NCI-H1930 (cell line): ENCODE measurements at regions not wholly inside any gene's neighbourhood (a gene's known extent, or its start where the extent isn't known, plus 50 kb on each side); places are given as distances from the start of the nearest gene placed in this dataset.
A peak's percentile ranks its signal among the peaks of the same experiment; 100 is the strongest.
"Not testable (repeated sequence)": the region's sequence is repeated elsewhere in the genome, so short reads cannot be mapped to it uniquely, and the experiment has no call there.

Experiments used
- DNase-seq, 2 experiments: peaks; one replicate each; lab custom pipeline; 2025; lab: John Stamatoyannopoulos, UW

DNA sequence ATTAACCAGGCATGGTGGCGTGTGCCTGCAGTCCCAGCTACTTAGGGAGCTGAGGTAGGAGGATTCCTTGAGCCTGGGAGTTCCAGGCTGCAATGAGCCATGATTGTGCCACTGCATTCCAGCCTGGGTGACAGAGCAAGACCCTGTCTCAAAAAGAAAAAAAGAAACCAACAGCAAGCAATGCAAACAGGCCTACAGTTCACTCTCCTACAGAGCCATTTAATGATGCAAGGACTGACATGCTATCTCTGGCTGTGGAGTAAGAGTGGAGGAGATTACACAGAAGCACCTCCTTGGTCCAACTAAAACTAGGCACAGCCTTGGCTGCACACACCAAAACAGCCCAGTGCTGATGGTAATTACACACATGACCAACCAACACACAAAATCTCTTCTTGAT is 127.5 kb upstream of the SOD1 start:
- DNase-seq: no peak

- DNase-seq: peak; percentile 83 to 86
Measured at GRCh38 chr21:31530897-31531705, 128.4 kb upstream of the SOD1 start.

- DNase-seq: no peak
Measured at GRCh38 chr21:31530364-31530763, 129.1 kb upstream of the SOD1 start.

DNA sequence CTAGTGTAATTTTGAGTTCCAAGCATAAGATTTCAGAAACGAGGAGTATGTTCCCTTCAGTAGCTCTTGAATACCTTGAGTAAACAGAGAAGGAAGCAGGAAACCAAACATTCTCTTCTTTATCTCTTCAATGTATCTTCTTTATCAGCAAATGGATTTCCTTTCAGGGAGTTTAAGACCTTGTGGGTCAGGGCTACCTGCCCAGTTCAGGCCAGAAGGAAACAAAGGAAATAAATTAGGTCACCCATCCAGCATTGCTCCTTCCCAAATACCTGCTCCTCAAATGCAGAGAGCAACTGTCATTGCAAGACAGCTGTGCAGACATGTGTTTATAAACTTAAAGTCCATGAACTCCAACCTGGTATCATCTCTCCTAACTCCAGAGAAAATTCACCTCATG is 130.1 kb upstream of the SOD1 start:
- DNase-seq: no peak

DNA sequence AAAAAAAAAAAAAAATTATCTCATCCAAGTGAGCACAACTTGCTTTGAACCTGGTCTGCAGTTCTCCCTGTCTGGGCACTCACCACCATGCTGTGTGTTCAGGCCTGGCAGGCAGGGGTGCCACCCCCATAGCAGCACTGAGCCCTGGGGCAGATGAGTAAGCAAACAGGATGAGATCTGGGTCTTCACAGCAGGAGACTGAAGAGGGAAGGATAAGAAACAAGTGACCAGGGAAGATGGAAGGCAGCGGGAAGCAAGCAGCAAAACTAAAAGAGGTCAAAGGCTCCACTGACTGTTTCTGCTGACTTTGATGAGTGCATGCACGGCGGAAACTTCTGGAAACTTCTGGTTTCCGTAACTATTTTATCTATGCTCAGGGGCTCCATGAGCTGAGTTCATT is 133.5 kb upstream of the SOD1 start:
- no peak for DNase-seq

- DNase-seq: no peak
Measured at GRCh38 chr21:31524140-31524539, 135.4 kb upstream of the SOD1 start.

DNA sequence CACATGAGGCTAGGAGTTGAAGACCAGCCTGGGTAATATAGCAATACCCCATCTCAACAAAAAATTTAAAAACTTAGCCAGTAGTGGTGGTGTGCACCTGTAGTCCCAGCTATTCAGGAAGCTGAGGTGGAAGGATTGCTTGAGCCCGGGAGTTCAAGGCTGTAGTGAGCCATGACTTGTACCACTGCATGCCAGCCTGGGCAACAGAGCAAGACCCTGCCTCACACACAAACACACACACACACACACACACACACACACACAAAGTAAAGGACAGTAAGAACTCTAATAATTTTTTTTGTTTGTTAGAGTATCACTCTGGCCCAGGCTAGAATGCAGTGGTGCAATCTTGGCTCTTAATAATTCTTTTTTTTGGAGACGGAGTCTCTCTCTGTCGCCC is 138.0 kb upstream of the SOD1 start:
- DNase-seq: no peak

- peak in 1 of 2 experiments; percentile 35 for DNase-seq
Measured at GRCh38 chr21:31520561-31521098, 138.9 kb upstream of the SOD1 start.

- DNase-seq: no peak
Measured at GRCh38 chr21:31518580-31518979, 140.9 kb upstream of the SOD1 start.

GRCh38 chr21:31517664-31518414 is 141.7 kb upstream of the SOD1 start:
- DNase-seq: no peak

DNA sequence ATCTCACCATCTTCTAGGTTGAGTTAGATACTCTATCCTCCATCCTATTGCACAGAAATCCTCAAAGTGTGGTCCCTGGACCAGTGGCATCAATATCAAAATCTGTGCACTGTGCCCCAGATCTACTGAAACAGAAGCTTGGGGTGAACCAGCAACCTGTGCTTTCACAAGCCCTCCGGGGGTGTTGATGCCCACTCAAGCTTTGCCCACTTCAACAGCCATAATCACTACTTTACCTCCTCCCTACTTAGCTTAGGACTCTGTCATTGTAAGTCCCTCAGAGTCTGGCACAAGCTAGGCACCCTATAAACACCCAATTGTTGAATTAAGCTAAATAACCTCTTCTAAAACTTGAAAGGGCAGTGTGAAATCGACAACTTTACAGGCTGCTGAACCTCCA is 144.2 kb upstream of the SOD1 start:
- no peak for DNase-seq

- DNase-seq: no peak
Measured at GRCh38 chr21:31514598-31514997, 144.9 kb upstream of the SOD1 start.

DNA sequence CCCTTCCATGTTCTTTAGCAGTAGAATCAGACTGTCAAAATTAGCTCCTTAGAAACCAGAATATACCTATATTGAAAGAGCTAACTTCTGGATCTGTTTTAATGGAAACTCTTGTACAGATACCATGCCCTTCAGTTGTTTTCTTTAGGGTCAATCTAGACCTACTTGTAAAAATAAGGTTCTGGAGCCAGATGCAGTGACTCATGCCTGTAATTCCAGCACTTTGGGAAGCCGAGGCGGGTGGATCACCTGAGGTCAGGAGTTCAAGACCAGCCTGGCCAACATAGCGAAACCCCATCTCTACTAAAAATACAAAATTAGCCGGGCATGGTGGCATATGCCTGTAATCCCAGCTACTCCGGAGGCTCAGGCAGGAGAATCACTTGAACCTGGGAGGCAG is 146.0 kb upstream of the SOD1 start:
- DNase-seq: not testable (repeated sequence)

- DNase-seq: not testable (repeated sequence)
Measured at GRCh38 chr21:31511999-31512398, 147.5 kb upstream of the SOD1 start.

DNA sequence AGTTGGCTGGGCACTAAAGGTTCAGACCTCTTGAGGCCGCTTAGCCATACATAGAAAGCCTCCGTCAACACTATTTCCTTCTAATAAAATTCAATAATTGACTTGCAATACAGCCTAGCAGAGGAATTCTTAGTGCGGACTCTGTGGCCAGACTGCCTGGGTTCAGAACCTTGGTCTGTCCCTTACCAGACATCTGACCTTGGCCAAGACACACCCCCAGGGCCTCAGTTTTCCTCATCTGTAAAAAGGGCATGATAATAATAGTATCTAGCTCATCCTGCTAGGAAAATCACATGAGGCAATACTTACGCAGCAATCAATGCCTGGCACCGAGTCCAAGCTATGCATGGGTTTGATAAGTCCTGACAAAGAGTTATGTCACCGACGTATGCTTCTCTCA is 148.2 kb upstream of the SOD1 start:
- DNase-seq: no peak

DNA sequence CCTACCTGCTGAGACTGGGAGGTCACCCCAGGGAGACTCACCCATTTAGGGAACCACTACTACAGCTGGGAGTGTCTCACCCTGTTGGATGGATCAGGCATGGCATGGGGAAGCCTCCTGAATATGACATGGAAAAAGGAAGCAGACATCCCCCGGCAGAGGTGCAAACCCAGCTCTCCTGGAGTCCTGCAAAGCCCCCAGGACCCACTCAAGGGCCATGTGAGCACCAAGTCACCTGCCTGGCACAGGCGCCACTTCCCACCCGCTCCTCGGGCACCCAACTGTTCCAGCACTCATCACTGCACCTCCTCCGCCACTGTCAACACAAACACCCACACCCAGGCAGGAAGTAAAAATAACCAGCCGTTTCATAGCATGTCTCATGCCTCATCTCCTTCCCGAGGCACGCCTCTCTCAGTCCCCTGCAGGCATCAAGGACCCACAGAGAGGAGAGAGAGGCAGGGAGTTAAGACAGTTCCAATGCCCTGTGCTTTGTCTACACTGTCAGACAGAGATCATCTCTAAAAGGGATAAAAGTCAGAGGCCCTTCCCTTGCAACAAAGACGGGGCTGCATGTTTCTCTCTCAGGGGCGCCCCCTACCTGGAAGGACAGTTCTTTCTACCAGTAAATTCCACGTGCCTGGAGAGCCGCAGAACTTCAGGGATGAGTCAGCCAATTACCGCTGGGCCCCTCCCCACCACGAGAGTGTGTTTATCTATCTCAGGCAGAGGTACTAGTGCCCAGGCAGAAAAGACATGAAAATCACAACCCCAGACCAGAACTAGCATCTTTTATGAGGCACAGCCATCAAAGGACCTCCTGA is 150.1 kb upstream of the SOD1 start:
- DNase-seq: no peak

DNA sequence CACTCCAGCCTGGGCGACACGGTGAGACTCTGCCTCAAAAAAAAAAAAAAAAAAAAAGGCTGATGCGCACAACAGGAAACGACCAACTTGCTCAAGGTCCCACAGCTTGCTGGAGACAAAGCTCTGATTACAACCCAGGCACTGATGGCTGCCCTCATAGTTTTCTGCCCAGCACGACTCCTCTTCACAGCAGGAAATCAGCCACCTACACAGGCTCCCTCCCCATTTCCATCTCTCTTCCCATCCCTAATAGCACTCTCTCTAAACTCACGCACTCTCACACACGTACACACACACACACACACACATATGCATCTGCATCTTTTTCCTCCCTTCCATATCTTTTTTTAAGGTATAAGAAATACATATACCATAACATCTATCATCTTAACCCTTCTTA is 153.5 kb upstream of the SOD1 start:
- DNase-seq: no peak

DNA sequence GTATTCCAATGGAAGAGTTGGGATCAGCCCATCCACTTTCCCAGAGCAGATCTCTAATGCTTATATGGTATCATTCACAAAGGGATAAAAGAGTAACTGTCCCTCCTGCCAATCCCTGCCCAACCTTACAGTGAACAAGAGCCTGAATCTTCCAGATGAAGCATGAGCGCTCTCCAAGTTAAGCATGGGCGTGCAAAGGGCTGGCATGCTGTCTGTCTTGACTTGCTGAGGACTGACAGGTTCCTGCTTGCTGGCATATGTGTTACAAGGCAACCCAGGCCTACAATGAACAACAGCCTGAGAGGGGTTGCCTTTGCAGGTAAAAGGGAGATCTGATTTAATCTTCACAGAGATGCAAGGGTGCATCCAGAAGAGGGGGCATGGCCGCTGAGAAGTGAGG is 155.6 kb upstream of the SOD1 start:
- DNase-seq: no peak

DNA sequence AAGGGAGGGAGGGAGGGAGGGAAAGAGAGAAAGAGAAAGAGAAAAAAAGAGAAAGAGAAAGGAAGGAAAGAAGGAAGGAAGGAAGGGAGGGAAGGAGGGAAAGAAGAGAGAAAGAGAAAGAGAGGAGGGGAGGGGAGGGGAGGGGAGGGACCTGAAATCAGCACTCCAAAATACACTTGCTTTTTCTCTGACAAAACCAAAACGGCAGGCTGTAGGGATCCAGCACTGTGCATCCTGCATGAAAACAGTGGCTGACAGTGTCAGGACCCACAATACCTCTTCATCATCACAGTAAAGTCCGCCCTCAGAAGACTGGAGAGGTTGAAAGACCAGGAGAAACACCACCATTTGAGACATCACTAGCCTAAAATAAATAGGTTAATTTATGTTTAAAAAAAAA is 156.0 kb upstream of the SOD1 start:
- DNase-seq: no peak

DNA sequence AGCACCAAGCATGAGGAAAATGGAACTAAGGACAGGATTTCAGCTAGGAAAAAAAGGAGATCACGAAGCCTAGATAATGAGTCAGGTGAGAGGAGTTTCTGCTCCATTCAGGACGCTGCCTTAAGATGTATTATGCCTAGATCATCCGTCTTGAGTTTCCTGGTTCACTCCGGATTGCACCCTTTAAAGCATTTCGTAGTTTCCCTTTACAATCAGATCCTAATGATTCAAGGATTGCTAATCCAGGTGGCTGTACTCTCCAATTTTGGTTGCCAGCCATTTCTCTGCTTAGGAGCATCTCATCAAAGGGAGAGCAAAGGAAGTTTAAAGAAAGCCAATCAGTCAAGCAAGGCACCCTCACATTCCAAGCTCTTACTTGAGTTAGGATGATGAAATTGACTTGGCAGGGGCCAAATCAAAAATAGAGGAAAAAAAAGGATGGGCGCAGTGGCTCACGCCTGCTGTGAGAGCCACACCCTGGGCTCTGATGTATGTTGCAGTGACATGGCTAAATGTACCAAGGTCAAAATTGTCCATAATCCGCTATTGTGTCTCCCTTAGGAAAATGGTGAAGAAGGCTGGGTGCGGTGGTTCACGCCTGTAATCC is 156.9 kb upstream of the SOD1 start:
- DNase-seq: no peak

GRCh38 chr21:31501926-31502325 is 157.6 kb upstream of the SOD1 start:
- no peak for DNase-seq

DNA sequence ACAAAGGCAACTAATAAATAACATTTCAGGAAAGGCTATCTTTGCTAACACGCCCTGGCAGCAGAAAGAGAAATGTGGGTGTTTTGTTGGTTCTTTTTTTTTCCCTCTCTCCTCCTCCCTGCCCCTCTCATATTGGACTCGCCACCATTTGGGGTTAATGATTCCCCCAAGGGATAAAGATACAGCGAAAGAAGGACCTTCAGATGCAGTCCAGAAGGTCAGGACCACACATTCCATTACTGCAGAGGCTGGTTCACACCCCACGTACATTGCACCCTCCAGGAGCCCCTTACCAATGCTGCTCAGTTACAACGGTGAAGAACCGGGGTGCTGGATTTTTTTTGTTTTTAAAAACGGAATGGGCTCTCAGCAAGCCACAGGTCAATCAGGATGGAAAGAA is 156.9 kb upstream of the TIAM1 start:
- DNase-seq: no peak
